WERI-Rb-1 (cell line): ENCODE measurements at regions not wholly inside any gene's neighbourhood (a gene's known extent, or its start where the extent isn't known, plus 50 kb on each side); places are given as distances from the start of the nearest gene placed in this dataset.

Source experiments
- DNase-seq: peaks from one replicate; pipeline ENCODE4 v3.0.0-alpha.2; 2020
- H3K27ac ChIP-seq: fragments of 250-450 bp; sonication (Bioruptor Pico); 2 replicates; pipeline ENCODE4 v1.5.1; 2020; ENCODE audit warnings: mild to moderate bottlenecking, moderate library complexity
- H3K27me3 ChIP-seq: fragments of 250-450 bp; sonication (Bioruptor Pico); 2 replicates; pipeline ENCODE4 v1.5.1; 2021; ENCODE audit warnings: mild to moderate bottlenecking, low read depth, moderate library complexity; ENCODE audit not compliant: insufficient read depth, severe bottlenecking
- H3K36me3 ChIP-seq: fragments of 250-450 bp; sonication (Bioruptor Pico); 2 replicates; pipeline ENCODE4 v1.5.1; 2020; ENCODE audit warnings: mild to moderate bottlenecking, moderate library complexity
- H3K4me3 ChIP-seq: 2 replicates; pipeline ENCODE4 v1.5.1; 2011; ENCODE audit warnings: low read depth, mild to moderate bottlenecking, control low read depth, low read length
- H3K9me3 ChIP-seq: fragments of 250-450 bp; sonication (Bioruptor Pico); 2 replicates; pipeline ENCODE4 v1.5.1; 2021; ENCODE audit warnings: mild to moderate bottlenecking, moderate library complexity; ENCODE audit not compliant: severe bottlenecking
- TF ChIP-seq, protein P1 (sequence below): IDR thresholded peaks from 2 replicates; pipeline ENCODE4 v1.5.1; 2011; ENCODE audit warnings: low read depth, mild to moderate bottlenecking, control low read depth, inconsistent platforms, low read length

DNA sequence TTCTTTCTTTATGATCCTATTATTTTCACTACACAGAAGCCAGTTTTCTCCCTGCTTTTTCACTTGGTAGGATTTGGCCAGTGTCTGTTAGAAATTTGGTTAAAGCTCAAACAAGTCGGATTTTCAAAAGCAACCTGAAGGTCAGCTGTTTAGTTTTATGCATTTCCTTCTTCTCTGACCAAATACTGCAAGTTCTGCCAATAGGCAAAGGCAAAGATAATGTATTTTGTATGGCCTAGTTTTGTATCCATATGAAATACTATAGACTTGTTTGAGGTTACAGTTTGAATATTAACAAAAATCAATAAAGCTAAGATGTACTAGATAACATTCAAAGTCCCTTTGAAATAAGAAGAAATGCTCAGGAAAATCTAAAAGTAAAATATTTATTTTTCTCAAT, 439.4 kb downstream of the TRIML1 start:
- DNase-seq: no peak
- TF ChIP-seq, protein P1, sequence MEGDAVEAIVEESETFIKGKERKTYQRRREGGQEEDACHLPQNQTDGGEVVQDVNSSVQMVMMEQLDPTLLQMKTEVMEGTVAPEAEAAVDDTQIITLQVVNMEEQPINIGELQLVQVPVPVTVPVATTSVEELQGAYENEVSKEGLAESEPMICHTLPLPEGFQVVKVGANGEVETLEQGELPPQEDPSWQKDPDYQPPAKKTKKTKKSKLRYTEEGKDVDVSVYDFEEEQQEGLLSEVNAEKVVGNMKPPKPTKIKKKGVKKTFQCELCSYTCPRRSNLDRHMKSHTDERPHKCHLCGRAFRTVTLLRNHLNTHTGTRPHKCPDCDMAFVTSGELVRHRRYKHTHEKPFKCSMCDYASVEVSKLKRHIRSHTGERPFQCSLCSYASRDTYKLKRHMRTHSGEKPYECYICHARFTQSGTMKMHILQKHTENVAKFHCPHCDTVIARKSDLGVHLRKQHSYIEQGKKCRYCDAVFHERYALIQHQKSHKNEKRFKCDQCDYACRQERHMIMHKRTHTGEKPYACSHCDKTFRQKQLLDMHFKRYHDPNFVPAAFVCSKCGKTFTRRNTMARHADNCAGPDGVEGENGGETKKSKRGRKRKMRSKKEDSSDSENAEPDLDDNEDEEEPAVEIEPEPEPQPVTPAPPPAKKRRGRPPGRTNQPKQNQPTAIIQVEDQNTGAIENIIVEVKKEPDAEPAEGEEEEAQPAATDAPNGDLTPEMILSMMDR: no peak
- peaks cover 80% of the 10 kb centered on the region for H3K27me3 ChIP-seq

DNA sequence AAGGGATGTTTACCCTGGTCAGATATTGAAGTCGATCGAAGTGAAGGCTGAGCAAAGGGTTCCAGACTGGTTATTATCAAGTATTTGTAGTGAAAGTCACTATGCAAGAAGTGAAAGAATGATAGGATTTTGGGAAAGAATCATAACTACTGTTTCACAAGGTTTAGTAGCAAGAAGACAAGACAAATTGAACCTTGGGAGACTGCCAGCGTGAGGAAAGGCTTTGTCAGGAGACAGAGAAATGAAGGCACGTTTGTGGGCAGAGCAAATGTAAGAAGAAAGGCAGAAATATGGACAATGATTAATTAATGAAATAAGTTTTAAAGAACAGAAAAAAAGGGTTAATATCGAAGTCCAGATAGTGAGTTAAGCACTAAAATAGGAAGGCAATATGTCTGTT, 456.8 kb downstream of the TRIML1 start:
- Histone ChIP-seq H3K27ac (no peak overlapping the region), H3K27me3 (peaks cover 77% of the 10 kb centered on the region), H3K36me3 (no peaks in the 10 kb centered on the region), H3K4me3 (no peak overlapping the region), H3K9me3 (no peaks in the 10 kb centered on the region)
- TF ChIP-seq, protein P1: no peak
- no peak for DNase-seq

More for the DNA sequence above, 439.4 kb downstream of the TRIML1 start:
- Histone ChIP-seq H3K36me3 (no peaks in the 10 kb centered on the region), H3K9me3 (no peaks in the 10 kb centered on the region), H3K4me3 (no peak overlapping the region), H3K27ac (no peak overlapping the region)

DNA sequence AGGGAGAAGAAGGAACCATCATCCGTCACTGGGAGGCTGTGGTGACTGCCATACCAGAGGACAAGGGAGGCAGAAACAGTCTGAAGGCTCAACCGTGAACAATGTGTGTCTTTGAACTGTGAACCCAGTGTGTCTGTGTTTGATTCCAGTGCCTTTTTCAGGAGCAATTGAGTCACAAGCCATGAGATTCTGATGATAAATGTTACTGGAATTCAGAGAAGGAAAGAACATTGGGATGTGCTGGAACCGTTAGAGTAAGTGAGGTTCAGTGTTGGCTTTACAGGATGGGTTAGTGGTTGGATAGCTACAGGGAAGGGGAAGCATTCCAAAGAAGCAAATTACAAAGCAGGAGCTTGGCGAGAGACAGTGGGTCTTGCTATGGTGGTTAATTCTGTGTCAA, 464.4 kb downstream of the TRIML1 start:
- Histone ChIP-seq H3K27ac (no peak overlapping the region), H3K4me3 (no peak overlapping the region), H3K27me3 (peaks cover 79% of the 10 kb centered on the region), H3K36me3 (no peaks in the 10 kb centered on the region), H3K9me3 (no peaks in the 10 kb centered on the region)
- DNase-seq: no peak
- TF ChIP-seq, protein P1: no peak

DNA sequence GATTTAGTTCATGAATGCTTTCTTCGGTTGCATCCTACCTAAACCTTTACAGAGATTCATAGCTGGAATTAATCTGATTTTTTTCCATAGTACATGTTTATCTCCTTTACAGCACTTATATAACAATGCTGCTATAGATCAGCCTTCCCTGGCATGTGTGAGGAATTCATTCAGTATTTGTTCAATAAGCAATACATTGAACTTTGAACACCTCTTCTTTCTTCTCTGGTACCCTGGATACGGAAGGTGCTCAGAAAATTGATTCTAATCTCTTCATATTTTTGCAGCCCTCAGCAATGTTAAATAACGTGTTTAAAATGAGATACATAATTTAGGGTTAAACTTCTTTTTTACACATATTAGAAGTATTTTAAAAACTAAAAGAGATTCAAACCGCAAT, 467.4 kb downstream of the TRIML1 start:
- H3K4me3 ChIP-seq: no peak overlapping the region
- no peaks in the 10 kb centered on the region for H3K9me3 ChIP-seq
- H3K36me3 ChIP-seq: no peaks in the 10 kb centered on the region
- no peak for DNase-seq
- TF ChIP-seq, protein P1: no peak
- H3K27ac ChIP-seq: no peak overlapping the region
- peaks cover 71% of the 10 kb centered on the region for H3K27me3 ChIP-seq

DNA sequence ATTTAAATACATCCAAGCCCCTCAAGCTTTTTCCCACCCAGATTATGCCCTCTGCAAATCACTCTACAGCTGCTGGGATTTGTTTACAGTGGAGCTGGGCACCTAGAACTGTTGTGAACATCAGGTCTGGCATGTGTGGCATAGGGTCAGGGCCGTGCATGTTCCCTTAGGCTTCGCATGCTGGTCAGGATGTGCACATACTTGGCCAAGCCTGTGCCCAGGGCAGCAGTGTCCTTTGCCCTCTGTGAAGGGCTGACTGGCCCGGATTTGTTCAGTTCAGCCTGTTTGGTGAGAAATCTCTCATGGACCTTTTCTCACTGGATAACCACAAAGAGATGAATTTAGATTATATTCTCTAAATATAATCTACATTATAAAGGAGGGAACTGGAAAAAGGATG, 471.9 kb downstream of the TRIML1 start:
- TF ChIP-seq, protein P1: no peak
- Histone ChIP-seq H3K36me3 (no peaks in the 10 kb centered on the region), H3K9me3 (no peaks in the 10 kb centered on the region), H3K4me3 (no peak overlapping the region), H3K27ac (no peak overlapping the region), H3K27me3 (peaks cover 88% of the 10 kb centered on the region)
- no peak for DNase-seq

DNA sequence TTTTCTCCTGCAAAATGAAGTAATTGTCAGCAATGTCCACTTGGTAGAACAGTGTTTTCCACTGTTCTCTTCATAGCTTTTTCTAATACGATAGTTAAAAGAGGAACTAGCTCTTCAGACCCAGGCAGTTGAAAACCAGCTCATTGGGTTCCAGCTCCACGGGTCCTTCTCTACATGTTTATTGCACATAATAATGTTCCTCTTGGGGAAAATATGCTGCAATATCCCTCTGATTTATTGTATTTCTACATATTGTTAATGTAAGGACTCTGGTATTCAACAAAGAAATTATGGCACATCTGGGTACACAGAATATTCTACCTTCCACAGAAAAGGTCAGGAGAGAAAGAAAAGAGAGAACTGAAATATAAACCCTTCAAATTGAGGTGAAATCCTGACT, 473.4 kb downstream of the TRIML1 start:
- no peaks in the 10 kb centered on the region for H3K9me3 ChIP-seq
- no peak overlapping the region for H3K27ac ChIP-seq
- H3K4me3 ChIP-seq: no peak overlapping the region
- TF ChIP-seq, protein P1: no peak
- peaks cover 86% of the 10 kb centered on the region for H3K27me3 ChIP-seq
- H3K36me3 ChIP-seq: no peaks in the 10 kb centered on the region
- no peak for DNase-seq
